HCEC 1CT (cell line): ENCODE measurements at regions not wholly inside any gene's neighbourhood (a gene's known extent, or its start where the extent isn't known, plus 50 kb on each side); places are given as distances from the start of the nearest gene placed in this dataset.

Source experiments
- DNase-seq: peaks from one replicate; pipeline ENCODE4 v3.0.0-alpha.2; 2017

GRCh38 chr3:30372837-30373236 is 233.6 kb upstream of the TGFBR2 start:
- no peak for DNase-seq

GRCh38 chr3:30384546-30385072 is 221.8 kb upstream of the TGFBR2 start:
- no peak for DNase-seq

- DNase-seq, result no peak
Observed at GRCh38 chr3:30393079-30393478, 213.3 kb upstream of the TGFBR2 start.

- DNase-seq, result no peak
Observed at GRCh38 chr3:30397030-30397429, 209.4 kb upstream of the TGFBR2 start.

- DNase-seq, result peak; percentile 67
Observed at GRCh38 chr3:30399394-30400181, 206.8 kb upstream of the TGFBR2 start.

GRCh38 chr3:30400926-30401325 is 205.5 kb upstream of the TGFBR2 start:
- no peak for DNase-seq

- peak; percentile 44 for DNase-seq
Observed at GRCh38 chr3:30401971-30402370, 204.4 kb upstream of the TGFBR2 start.

- no peak for DNase-seq
Observed at GRCh38 chr3:30407651-30408050, 198.8 kb upstream of the TGFBR2 start.

GRCh38 chr3:30408105-30408557 is 198.3 kb upstream of the TGFBR2 start:
- no peak for DNase-seq

GRCh38 chr3:30418443-30418842 is 188.0 kb upstream of the TGFBR2 start:
- peak; percentile 78 for DNase-seq

GRCh38 chr3:30421266-30421665 is 185.1 kb upstream of the TGFBR2 start:
- peak; percentile 92 for DNase-seq

GRCh38 chr3:30426293-30426993 is 180.0 kb upstream of the TGFBR2 start:
- peak; percentile 45 for DNase-seq

GRCh38 chr3:30428251-30428650 is 178.2 kb upstream of the TGFBR2 start:
- DNase-seq, result peak; percentile 67

- no peak for DNase-seq
Observed at GRCh38 chr3:30435861-30436331, 170.5 kb upstream of the TGFBR2 start.

GRCh38 chr3:30437171-30437601 is 169.2 kb upstream of the TGFBR2 start:
- DNase-seq, result peak; percentile 35

- no peak for DNase-seq
Observed at GRCh38 chr3:30438126-30438525, 168.3 kb upstream of the TGFBR2 start.

GRCh38 chr3:30439451-30440053 is 166.8 kb upstream of the TGFBR2 start:
- peak; percentile 34 for DNase-seq

- peak; percentile 45 for DNase-seq
Observed at GRCh38 chr3:30440147-30440604, 166.2 kb upstream of the TGFBR2 start.

- DNase-seq, result no peak
Observed at GRCh38 chr3:30440880-30441279, 165.5 kb upstream of the TGFBR2 start.

GRCh38 chr3:30443756-30444673 is 162.4 kb upstream of the TGFBR2 start:
- DNase-seq, result no peak

GRCh38 chr3:30448450-30449289 is 157.7 kb upstream of the TGFBR2 start:
- peak; percentile 21 for DNase-seq
